SK-N-SH (cell line): ENCODE measurements at regions not wholly inside any gene's neighbourhood (a gene's known extent, or its start where the extent isn't known, plus 50 kb on each side); places are given as distances from the start of the nearest gene placed in this dataset.

Experiments
- FOXJ3 ChIP-seq: sonication (generic); formaldehyde crosslinking; IDR thresholded peaks from 2 replicates; pipeline ENCODE4 v1.5.1; 2020; ENCODE audit warnings: mild to moderate bottlenecking, missing genetic modification reagents
- TAF1 ChIP-seq: IDR thresholded peaks from 2 replicates; pipeline ENCODE4 v1.6.1; 2012; ENCODE audit warnings: low read depth, mild to moderate bottlenecking, low read length, moderate library complexity, borderline replicate concordance
- TF ChIP-seq, protein P1 (sequence below): fragments of 200-600 bp; sonication (generic); IDR thresholded peaks from 2 replicates; pipeline ENCODE4 v1.6.1; 2017; ENCODE audit warnings: antibody characterized with exemption, mild to moderate bottlenecking, moderate library complexity

DNA sequence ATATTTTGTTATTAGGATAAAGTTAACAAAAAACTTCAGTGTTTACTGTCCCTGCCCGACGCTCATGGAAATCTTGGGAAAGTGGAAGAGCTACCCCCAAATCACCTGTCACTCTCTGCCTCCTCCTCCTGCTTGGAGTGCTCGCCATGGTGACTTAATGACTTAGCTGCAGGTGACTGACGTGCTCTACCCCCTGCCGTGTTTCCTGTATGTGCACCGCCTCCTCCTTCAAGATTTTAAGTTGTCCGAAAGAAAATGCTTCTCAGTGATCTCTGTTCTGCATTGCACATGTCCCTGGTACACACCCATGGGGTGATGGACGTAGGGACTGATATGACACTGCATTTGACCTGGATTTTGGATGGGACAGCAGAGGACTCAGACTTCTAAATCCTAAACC, 338.8 kb upstream of the SHH start:
- TF ChIP-seq, protein P1, sequence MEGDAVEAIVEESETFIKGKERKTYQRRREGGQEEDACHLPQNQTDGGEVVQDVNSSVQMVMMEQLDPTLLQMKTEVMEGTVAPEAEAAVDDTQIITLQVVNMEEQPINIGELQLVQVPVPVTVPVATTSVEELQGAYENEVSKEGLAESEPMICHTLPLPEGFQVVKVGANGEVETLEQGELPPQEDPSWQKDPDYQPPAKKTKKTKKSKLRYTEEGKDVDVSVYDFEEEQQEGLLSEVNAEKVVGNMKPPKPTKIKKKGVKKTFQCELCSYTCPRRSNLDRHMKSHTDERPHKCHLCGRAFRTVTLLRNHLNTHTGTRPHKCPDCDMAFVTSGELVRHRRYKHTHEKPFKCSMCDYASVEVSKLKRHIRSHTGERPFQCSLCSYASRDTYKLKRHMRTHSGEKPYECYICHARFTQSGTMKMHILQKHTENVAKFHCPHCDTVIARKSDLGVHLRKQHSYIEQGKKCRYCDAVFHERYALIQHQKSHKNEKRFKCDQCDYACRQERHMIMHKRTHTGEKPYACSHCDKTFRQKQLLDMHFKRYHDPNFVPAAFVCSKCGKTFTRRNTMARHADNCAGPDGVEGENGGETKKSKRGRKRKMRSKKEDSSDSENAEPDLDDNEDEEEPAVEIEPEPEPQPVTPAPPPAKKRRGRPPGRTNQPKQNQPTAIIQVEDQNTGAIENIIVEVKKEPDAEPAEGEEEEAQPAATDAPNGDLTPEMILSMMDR, result no peak
- TF ChIP-seq FOXJ3 (CRISPR knock-in tag) (no peak), TAF1 (no peak)
